ENCODE measurements at regions not wholly inside any gene's neighbourhood (a gene's known extent, or its start where the extent isn't known, plus 50 kb on each side); places are given as distances from the start of the nearest gene placed in this dataset.

DNA sequence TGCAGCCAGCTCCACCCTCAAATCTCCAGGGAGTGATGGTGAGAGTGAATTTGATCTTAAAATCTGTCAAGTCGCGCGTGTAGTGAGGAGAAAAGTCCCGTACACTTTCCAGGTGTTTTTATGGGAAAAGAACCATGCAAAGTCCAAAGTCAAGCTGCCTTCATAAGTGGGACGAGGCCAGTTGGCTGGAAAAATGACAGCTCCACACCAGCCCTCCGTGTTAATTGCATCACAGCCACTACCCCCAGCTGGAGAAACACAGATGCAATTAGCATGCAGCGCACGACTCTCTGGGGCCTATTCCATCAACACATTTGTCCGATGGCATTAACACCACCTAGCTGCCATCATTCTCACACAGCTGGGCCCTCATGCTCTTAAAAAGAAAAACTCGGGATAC is 68.4 kb downstream of the KLHDC7A start:
- Histone ChIP-seq H3K9me2 (ENCODE audit: insufficient read depth) (no peaks in the 10 kb centered on the region), H3K9ac (ENCODE audit: low read length) (no peak overlapping the region), H3K4me1 (ENCODE audit: control insufficient read depth in 1 of 2, insufficient read depth in 2 of 2, low read length in 2 of 2) (no peaks in the 10 kb centered on the region), H3K4me3 (replicated peaks in 1 of 2; ENCODE audit: low read depth in 1 of 2, low read length in 2 of 2) (no peak overlapping the region), H3K9me3 (ENCODE audit: control insufficient read depth in 1 of 2, insufficient read depth in 1 of 2, low read depth in 1 of 2, low read length in 2 of 2) (no peaks in the 10 kb centered on the region), H4K20me1 (ENCODE audit: insufficient read depth) (no peaks in the 10 kb centered on the region), H3K27me3 (ENCODE audit: insufficient read depth, low read length) (peaks cover 50% of the 10 kb centered on the region; the same call in 1 of the 2 replicates), H3K36me3 (ENCODE audit: control insufficient read depth in 1 of 2, insufficient read depth in 2 of 2, low read length in 2 of 2) (no peaks in the 10 kb centered on the region), H3K4me2 (ENCODE audit: low read length) (no peak overlapping the region), H2AFZ (ENCODE audit: low read depth, low read length, poor library complexity, severe bottlenecking) (no peak overlapping the region), H3K79me2 (ENCODE audit: insufficient read depth, low read length) (no peaks in the 10 kb centered on the region), H3K27ac (ENCODE audit: low read depth, low read length) (no peak overlapping the region)
- ChIA-PET POLR2A (no interaction called here), RAD21 (ENCODE audit: low non-redundant PET in 1 of 2, low total read pairs in 2 of 2, uncharacterized antibody in 2 of 2, unreplicated experiment in 2 of 2) (no interaction called here), CTCF (no interaction called here)
- no peak for DNase-seq (ENCODE audit: low read depth, low spot score)
- no peak for TF ChIP-seq EZH2phosphoT487 (IDR thresholded peaks at IDR 0.05; ENCODE audit: borderline replicate concordance)
- TF ChIP-seq MAX (IDR thresholded peaks at IDR 0.05), result no peak
- TF ChIP-seq RAD21 (IDR thresholded peaks at IDR 0.05; ENCODE audit: low read depth), result no peak
- TF ChIP-seq SP1 (IDR thresholded peaks at IDR 0.05; ENCODE audit: low read depth), result no peak
- TF ChIP-seq EZH2 (IDR thresholded peaks at IDR 0.05), result no peak
- TF ChIP-seq CEBPB (IDR thresholded peaks at IDR 0.05; ENCODE audit: low read depth), result no peak
- no peak for TF ChIP-seq ELF1 (IDR thresholded peaks at IDR 0.05; ENCODE audit: borderline replicate concordance, low read depth)
- no peak for TF ChIP-seq ZNF274 (IDR thresholded peaks at IDR 0.05; ENCODE audit: low read depth, low read length)
- no peak for TF ChIP-seq ZFX (IDR thresholded peaks at IDR 0.05)
- TF ChIP-seq TCF7L2 (IDR thresholded peaks at IDR 0.05; ENCODE audit: borderline replicate concordance, extremely low read depth, insufficient read depth, insufficient read length), result no peak
- no peak for TF ChIP-seq SIN3A (IDR thresholded peaks at IDR 0.05; ENCODE audit: low read depth)
- no peak for TF ChIP-seq YY1 (IDR thresholded peaks at IDR 0.05; ENCODE audit: extremely low read depth, insufficient replicate concordance, low read depth, low read length)
- TF ChIP-seq, protein P1, sequence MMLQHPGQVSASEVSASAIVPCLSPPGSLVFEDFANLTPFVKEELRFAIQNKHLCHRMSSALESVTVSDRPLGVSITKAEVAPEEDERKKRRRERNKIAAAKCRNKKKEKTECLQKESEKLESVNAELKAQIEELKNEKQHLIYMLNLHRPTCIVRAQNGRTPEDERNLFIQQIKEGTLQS (IDR thresholded peaks at IDR 0.05), result no peak
- TF ChIP-seq SRF (IDR thresholded peaks at IDR 0.05; ENCODE audit: low read depth), result no peak
- no peak for TF ChIP-seq EGR1 (IDR thresholded peaks at IDR 0.05; ENCODE audit: low read depth)
- TF ChIP-seq ZBTB33 (IDR thresholded peaks at IDR 0.05; ENCODE audit: extremely low read depth, insufficient replicate concordance, low read length), result no peak
- no peak for TF ChIP-seq POLR2A (IDR thresholded peaks at IDR 0.05; ENCODE audit: borderline replicate concordance, extremely low read depth, insufficient read depth, insufficient read length)
- intact Hi-C loops (cut with micrococcal nuclease), result no loop called here
- BruUV-seq (replicated peaks), result no TSS peak
- no peak for ATAC-seq

Measured in HCT116 (cell line).